GM12865 (cell line): ENCODE measurements at regions not wholly inside any gene's neighbourhood (a gene's known extent, or its start where the extent isn't known, plus 50 kb on each side); places are given as distances from the start of the nearest gene placed in this dataset.

Experiments used
- DNase-seq: peaks from one replicate; pipeline ENCODE4 v3.0.0; 2010; ENCODE audit warnings: low read depth
- H3K4me3 ChIP-seq: 2 replicates; pipeline ENCODE4 v1.5.1; 2011; ENCODE audit warnings: mild to moderate bottlenecking, low read depth, low read length, control low read depth
- TF ChIP-seq, protein P1 (sequence below): IDR thresholded peaks from 2 replicates; pipeline ENCODE4 v1.5.1; 2011; ENCODE audit warnings: low read length, control low read depth, low read depth, inconsistent platforms; ENCODE audit not compliant: insufficient read depth; ENCODE audit errors: missing control alignments

DNA sequence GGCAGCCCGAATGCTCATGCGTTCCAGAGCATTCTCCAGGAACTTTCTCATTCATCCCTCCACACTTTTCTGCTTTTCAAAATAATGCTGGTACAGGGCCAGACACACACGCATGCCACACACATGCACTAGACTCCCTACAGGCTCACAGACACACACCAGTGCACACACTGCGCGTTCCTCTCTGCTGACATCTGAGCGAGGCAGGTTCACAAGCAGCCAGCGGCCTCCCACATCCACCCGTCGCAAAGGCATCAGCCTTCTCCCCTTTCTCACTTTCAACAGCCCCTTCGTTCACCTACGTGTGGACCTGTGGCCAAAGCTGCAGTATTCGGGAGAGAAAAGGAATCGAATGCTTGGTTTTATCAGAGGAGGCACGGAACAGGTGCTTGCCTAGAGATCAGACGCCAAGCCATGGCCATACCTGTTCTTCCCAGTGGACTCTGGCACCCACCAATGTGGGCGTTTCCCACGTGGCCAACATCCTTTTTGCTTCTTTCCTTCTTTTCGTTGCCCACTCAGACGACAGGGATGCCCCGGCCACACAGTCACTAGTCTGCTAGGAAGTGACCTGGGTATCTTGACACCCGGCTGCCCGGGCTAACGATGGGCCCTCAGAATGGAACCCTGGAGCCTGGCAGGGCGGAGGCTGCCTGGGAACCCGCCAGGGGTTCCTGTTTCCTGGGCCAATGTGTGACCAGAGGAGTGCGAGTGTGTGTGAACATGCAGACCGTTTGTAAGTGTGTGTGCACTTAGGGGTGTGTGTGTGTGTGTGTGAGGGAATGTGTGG lies 85.8 kb upstream of the ID2 start:
- TF ChIP-seq, protein P1, sequence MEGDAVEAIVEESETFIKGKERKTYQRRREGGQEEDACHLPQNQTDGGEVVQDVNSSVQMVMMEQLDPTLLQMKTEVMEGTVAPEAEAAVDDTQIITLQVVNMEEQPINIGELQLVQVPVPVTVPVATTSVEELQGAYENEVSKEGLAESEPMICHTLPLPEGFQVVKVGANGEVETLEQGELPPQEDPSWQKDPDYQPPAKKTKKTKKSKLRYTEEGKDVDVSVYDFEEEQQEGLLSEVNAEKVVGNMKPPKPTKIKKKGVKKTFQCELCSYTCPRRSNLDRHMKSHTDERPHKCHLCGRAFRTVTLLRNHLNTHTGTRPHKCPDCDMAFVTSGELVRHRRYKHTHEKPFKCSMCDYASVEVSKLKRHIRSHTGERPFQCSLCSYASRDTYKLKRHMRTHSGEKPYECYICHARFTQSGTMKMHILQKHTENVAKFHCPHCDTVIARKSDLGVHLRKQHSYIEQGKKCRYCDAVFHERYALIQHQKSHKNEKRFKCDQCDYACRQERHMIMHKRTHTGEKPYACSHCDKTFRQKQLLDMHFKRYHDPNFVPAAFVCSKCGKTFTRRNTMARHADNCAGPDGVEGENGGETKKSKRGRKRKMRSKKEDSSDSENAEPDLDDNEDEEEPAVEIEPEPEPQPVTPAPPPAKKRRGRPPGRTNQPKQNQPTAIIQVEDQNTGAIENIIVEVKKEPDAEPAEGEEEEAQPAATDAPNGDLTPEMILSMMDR: no peak
- DNase-seq: no peak

DNA sequence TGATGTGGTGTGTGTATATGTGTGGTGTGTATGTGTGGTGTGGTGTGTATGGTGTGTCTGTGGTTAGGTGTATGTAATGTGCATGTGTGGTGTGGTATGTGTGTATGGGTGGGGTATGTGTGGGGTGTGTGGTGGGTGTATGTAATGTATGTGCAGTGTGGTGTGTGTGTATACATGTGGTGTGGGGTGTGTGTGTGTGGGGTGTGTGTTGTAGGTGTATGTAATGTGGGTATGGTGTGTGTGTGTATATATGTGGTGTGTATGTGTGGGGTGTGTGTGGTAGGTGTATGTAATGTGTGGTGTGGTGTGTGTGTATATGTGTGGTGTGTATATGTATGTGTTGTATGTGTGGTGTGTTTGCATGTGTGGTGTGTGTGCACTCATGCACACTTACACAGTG lies 84.8 kb upstream of the ID2 start:
- DNase-seq: no peak
- TF ChIP-seq, protein P1: no peak
- H3K4me3 ChIP-seq: no peak overlapping the region

More for the DNA sequence above, 85.8 kb upstream of the ID2 start:
- no peak overlapping the region for H3K4me3 ChIP-seq

DNA sequence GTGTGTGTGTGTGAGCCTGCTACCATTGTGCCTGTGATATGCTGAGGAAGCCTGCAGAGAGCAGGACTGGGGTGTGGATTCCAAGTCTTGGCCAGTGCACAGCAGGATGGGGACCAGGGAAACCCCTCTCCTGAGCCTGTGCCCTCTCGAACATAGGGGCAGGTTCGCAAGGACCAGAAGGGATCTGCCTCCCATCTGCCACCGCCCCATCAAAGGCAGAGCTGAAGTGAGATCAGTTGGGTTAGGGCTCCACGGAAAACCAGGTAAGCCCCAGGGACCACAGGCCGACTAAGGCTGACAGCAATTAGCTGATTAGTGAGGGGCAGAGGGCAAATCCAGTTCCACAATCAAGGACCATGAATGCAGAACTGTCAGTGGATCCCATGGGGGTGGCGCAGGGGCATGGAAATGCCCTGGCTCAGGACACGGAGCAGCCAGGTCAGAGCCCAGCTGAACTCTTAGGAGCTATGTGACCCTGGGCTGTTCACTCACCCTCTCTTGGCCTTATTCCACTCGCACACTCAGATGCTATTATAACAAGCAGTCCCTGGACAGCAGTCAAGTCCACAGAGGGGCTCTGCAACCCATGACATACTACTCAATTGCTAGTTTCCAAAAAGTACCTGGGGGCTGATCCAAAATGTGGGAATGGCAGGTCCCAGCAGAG lies 84.2 kb upstream of the ID2 start:
- TF ChIP-seq, protein P1: no peak
- DNase-seq: no peak
- H3K4me3 ChIP-seq: no peak overlapping the region

DNA sequence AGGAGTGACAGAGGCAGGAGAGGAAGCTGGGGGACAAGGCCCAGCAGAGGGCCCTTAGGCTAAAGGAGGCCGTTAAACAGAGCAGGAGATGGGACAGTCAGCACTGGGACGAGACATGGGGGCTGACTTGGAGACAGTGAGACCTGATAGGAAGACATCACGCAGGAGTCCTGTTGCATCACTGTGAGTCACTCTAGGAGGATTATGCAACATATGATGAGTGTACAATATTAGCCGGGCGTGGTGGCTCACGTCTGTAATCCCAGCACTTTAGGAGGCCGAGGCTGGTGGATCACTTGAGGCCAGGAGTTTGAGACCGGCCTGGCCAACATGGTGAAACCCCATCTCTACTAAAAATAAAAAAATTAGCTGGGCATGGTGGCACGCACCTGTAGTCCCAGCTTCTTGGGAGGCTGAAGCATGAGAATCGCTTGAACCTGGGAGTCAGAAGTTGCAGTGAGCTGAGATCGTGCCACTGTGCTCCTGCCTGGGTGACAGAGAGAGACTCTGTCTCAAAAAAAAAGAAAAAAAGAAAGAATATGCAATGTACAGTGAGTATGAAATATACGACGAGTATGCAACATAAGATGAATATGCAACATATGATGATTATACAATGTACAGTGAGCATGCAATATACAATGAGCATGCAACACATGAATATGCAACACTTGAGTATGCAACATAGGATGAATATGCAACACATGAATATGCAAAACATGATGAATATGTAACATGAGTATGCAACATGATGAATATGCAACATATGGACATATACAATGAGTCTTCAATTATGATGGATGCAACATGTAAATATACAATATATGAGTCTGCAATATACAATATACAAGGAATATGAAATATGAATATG lies 83.3 kb upstream of the ID2 start:
- no peak for DNase-seq
- TF ChIP-seq, protein P1: no peak
- no peak overlapping the region for H3K4me3 ChIP-seq

DNA sequence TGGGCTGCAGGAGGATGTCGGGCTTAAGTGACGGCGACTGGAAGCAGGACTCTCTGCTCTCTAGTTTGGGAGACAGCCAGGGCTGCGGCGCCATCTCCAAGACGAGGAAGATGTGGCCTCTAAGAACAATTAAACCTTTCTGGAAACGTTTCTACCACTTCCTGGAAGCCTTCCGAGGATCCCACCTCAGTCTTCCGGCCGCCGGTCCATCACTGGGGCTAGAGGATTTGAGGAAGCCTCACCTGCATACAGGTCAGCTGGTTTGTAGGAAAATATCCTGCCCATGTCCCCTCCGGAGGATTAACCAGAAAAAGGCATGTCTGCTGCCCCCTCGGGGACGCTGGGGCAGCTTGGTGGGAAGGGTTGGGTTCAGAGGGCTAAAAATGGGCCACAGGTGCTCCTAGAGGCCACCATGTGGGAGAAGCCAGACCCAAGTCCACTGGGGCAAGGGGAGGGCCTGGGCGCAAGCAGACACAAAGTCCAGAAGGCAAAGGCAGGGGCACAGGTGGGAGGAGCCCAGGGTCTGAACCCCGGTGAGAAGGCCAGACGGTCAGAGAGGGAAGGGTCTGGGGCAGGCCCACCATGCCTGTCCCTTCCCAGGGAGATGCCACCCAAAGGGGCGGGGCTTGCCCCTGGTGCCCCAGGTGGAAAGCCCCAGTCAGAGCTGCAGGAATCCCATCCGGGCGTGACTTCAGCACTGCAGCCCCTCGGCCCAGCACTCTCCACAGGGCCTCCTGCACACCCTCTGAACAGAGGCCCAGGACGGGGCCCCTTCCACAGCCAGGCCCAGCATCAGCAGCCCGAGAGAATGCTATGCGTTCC lies 82.2 kb upstream of the ID2 start:
- no peak overlapping the region for H3K4me3 ChIP-seq
- DNase-seq: no peak
- TF ChIP-seq, protein P1: no peak

DNA sequence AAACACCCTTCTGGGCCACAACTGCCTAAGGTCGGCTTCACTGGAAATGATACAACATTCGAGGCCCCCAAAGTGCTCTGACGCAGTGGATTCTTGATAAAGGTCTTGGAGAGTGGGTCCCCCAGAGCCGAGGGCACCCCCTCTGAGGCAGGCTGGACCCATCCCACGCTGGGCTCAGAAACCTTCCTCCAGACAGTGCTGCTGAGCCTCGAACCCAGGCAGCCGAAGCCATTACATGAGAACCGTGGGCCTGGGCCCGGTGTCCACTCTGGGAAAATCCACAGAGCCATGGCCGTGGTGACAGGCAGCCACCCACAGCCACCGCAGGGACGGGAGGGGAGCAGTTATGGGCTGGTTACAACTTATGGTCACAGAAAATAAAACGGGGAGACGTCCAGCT lies 81.4 kb upstream of the ID2 start:
- H3K4me3 ChIP-seq: no peak overlapping the region
- TF ChIP-seq, protein P1: no peak
- no peak for DNase-seq
